ENCODE measurements at regions not wholly inside any gene's neighbourhood (a gene's known extent, or its start where the extent isn't known, plus 50 kb on each side); places are given as distances from the start of the nearest gene placed in this dataset.

- no peak for TF ChIP-seq CTCF (IDR thresholded peaks at IDR 0.05)
- TF ChIP-seq POLR2A (IDR thresholded peaks at IDR 0.05), result no peak
Measured at GRCh38 chrX:16316331-16316730, 149.1 kb downstream of the MAGEB17 start.

Measured in esophagus squamous epithelium (tissue), 4 donors.